Liver (tissue), 8 donors: ENCODE measurements at regions not wholly inside any gene's neighbourhood (a gene's known extent, or its start where the extent isn't known, plus 50 kb on each side); places are given as distances from the start of the nearest gene placed in this dataset.

Experiments used
- DNase-seq: peaks from one replicate; pipeline ENCODE4 v3.0.0-alpha.2; 2017; ENCODE audit warnings: low spot score
- H3K27ac ChIP-seq, 2 donors: one replicate each; pipeline ENCODE4 v1.7.0; 2013; ENCODE audit warnings: inconsistent platforms in 2 of 2, low read length in 2 of 2, control low read depth in 1 of 2, low read depth in 1 of 2, mild to moderate bottlenecking in 1 of 2
- H3K27me3 ChIP-seq, 4 donors: one replicate each; pipeline versions ENCODE4 v1.6.1 to v1.7.0; 2013; ENCODE audit warnings: low read length in 3 of 4, inconsistent platforms in 1 of 4, mild to moderate bottlenecking in 1 of 4, moderate library complexity in 1 of 4; ENCODE audit not compliant: control insufficient read depth in 4 of 4, insufficient read depth in 4 of 4
- H3K36me3 ChIP-seq, 4 donors: one replicate each; pipeline versions ENCODE4 v1.6.1 to v1.7.0; 2013; ENCODE audit warnings: low read length in 3 of 4, mild to moderate bottlenecking in 3 of 4, low read depth in 1 of 4, moderate library complexity in 1 of 4; ENCODE audit not compliant: control insufficient read depth in 4 of 4, insufficient read depth in 3 of 4
- H3K4me1 ChIP-seq, 4 donors: one replicate each; pipeline versions ENCODE4 v1.6.1 to v1.7.0; 2013; ENCODE audit warnings: low read length in 3 of 4, mild to moderate bottlenecking in 3 of 4, moderate library complexity in 1 of 4; ENCODE audit not compliant: control insufficient read depth in 4 of 4, insufficient read depth in 4 of 4
- H3K4me3 ChIP-seq, 3 donors: one replicate each; pipeline versions ENCODE4 v1.6.1 to v1.7.0; 2013; ENCODE audit warnings: low read length in 3 of 3, control low read depth in 1 of 3, low read depth in 1 of 3, mild to moderate bottlenecking in 1 of 3
- H3K9ac ChIP-seq, 2 donors: one replicate each; pipeline ENCODE4 v1.7.0; 2013; ENCODE audit warnings: low read length in 2 of 2, mild to moderate bottlenecking in 2 of 2, moderate library complexity in 2 of 2, control low read depth in 1 of 2, low read depth in 1 of 2
- H3K9me3 ChIP-seq, 4 donors: one replicate each; pipeline versions ENCODE4 v1.6.1 to v1.7.0; 2013; ENCODE audit warnings: low read length in 3 of 4; ENCODE audit not compliant: control insufficient read depth in 4 of 4
- ATF3 ChIP-seq: IDR thresholded peaks from 2 replicates; pipeline ENCODE4 v1.6.1; 2016; ENCODE audit warnings: antibody characterized with exemption
- EGR1 ChIP-seq, 2 donors: IDR thresholded peaks; 2 replicates each; pipeline ENCODE4 v1.6.1; 2016 to 2018; ENCODE audit warnings: antibody characterized with exemption in 2 of 2, low read depth in 2 of 2
- FOXA1 ChIP-seq: IDR thresholded peaks from 2 replicates; pipeline ENCODE4 v1.6.1; 2016; ENCODE audit warnings: antibody characterized with exemption
- FOXA2 ChIP-seq: IDR thresholded peaks from 2 replicates; pipeline ENCODE4 v1.6.1; 2016; ENCODE audit warnings: antibody characterized with exemption
- GABPA ChIP-seq, 2 donors: IDR thresholded peaks in 1 of 2; conservative IDR thresholded peaks in 1 of 2; 2 replicates each; pipeline ENCODE4 v1.6.1; 2016; ENCODE audit warnings: antibody characterized with exemption in 2 of 2, mild to moderate bottlenecking in 1 of 2, moderate library complexity in 1 of 2
- HNF4A ChIP-seq, 2 donors: conservative IDR thresholded peaks; 2 replicates each; pipeline ENCODE4 v1.6.1; 2016; ENCODE audit warnings: antibody characterized with exemption in 2 of 2, mild to moderate bottlenecking in 2 of 2
- HNF4G ChIP-seq: IDR thresholded peaks from 2 replicates; pipeline ENCODE4 v1.6.1; 2016; ENCODE audit warnings: antibody characterized with exemption
- JUND ChIP-seq, 2 donors: IDR thresholded peaks; 2 replicates each; pipeline ENCODE4 v1.6.1; 2016; ENCODE audit warnings: antibody characterized with exemption in 2 of 2
- NR2F2 ChIP-seq: IDR thresholded peaks from 2 replicates; pipeline ENCODE4 v1.6.1; 2016; ENCODE audit warnings: antibody characterized with exemption
- RAD21 ChIP-seq, 2 donors: IDR thresholded peaks; 2 replicates each; pipeline ENCODE4 v1.6.1; 2016; ENCODE audit warnings: antibody characterized with exemption in 2 of 2, mild to moderate bottlenecking in 2 of 2
- REST ChIP-seq: IDR thresholded peaks from 2 replicates; pipeline ENCODE4 v1.6.1; 2016; ENCODE audit warnings: antibody characterized with exemption, mild to moderate bottlenecking
- RXRA ChIP-seq, 2 donors: IDR thresholded peaks; 2 replicates each; pipeline ENCODE4 v1.6.1; 2017 to 2018; ENCODE audit warnings: antibody characterized with exemption in 2 of 2, mild to moderate bottlenecking in 1 of 2
- SP1 ChIP-seq: IDR thresholded peaks from 2 replicates; pipeline ENCODE4 v1.6.1; 2018; ENCODE audit warnings: antibody characterized with exemption, mild to moderate bottlenecking
- TAF1 ChIP-seq: conservative IDR thresholded peaks from 2 replicates; pipeline ENCODE4 v1.6.1; 2016; ENCODE audit warnings: antibody characterized with exemption, mild to moderate bottlenecking
- YY1 ChIP-seq: IDR thresholded peaks from 2 replicates; pipeline ENCODE4 v1.6.1; 2016; ENCODE audit warnings: antibody characterized with exemption, mild to moderate bottlenecking
- ZBTB33 ChIP-seq: IDR thresholded peaks from 2 replicates; pipeline ENCODE4 v1.6.1; 2016; ENCODE audit warnings: antibody characterized with exemption
- WGBS: extraction: QIAGEN DNeasy Blood & Tissue Kit; methylation state at CpG from one replicate; pipeline ENCODE4 v1.1.7; 2013; 5-methylcytosine and 5-hydroxymethylcytosine counted together
- TF ChIP-seq, protein P1 (sequence below): fragments of 150-350 bp; IDR thresholded peaks from 2 replicates; pipeline ENCODE4 v1.5.1; 2017; ENCODE audit warnings: improper control_type of control experiment, low read depth, low read length; ENCODE audit not compliant: missing input control
- TF ChIP-seq, protein P2 (sequence below): IDR thresholded peaks from 2 replicates; pipeline ENCODE4 v1.6.1; 2016; ENCODE audit warnings: antibody characterized with exemption
- donor health status: healthy.
- donor health status: healthy.
- donor health status: healthy.
- donor health status: healthy.
- donor health status: healthy.

DNA sequence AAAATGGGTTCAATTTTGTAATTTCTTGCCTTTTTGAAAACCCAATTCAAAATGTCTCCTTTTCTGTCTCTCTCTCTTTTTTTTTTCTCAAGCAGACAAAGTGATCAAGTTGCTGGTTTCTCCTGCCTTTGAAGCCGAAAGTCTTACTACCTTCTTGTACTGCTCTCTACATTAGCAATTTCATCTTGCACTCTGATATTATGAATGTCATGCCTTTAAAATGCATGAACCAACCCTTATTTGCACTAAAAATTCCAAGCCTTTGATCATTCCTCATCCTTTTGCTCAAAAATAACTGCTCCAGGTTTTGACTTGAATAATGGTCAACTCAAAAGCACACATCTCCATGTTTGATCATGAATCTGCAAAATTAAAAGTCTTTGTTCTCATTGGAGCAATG lies 125.2 kb downstream of the CETN3 start (continued):
- TF ChIP-seq RAD21 (IDR thresholded peaks at IDR 0.05) = no peak
- no peak for TF ChIP-seq SP1
- no peak for TF ChIP-seq ATF3

GRCh38 chr5:90279091-90279490 lies 130.5 kb downstream of the CETN3 start:
- WGBS = 85% methylated on average over 3 of the region's 3 CpGs
- Histone ChIP-seq H3K27me3 (peaks cover 0 to 2% (median 0%) of the 10 kb centered on the region in 4 donors), H3K27ac (no peak overlapping the region), H3K4me1 (no peaks in the 10 kb centered on the region), H3K4me3 (no peak overlapping the region), H3K9me3 (no peaks in the 10 kb centered on the region), H3K9ac (no peak overlapping the region), H3K36me3 (no peaks in the 10 kb centered on the region)
- TF ChIP-seq SP1 (no peak), GABPA (IDR thresholded peaks at IDR 0.05 in 1 of 2, conservative IDR thresholded peaks at IDR 0.05 in 1 of 2) (no peak), ZBTB33 (no peak), NR2F2 (no peak), EGR1 (IDR thresholded peaks at IDR 0.05; ENCODE audit: low read depth in 2 of 2) (no peak), HNF4G (no peak), FOXA2 (no peak), REST (no peak), JUND (IDR thresholded peaks at IDR 0.05) (no peak), ATF3 (no peak), HNF4A (conservative IDR thresholded peaks at IDR 0.05) (no peak), TAF1 (no peak), YY1 (no peak), FOXA1 (no peak), RAD21 (IDR thresholded peaks at IDR 0.05) (no peak), RXRA (IDR thresholded peaks at IDR 0.05) (no peak)
- TF ChIP-seq, protein P1, sequence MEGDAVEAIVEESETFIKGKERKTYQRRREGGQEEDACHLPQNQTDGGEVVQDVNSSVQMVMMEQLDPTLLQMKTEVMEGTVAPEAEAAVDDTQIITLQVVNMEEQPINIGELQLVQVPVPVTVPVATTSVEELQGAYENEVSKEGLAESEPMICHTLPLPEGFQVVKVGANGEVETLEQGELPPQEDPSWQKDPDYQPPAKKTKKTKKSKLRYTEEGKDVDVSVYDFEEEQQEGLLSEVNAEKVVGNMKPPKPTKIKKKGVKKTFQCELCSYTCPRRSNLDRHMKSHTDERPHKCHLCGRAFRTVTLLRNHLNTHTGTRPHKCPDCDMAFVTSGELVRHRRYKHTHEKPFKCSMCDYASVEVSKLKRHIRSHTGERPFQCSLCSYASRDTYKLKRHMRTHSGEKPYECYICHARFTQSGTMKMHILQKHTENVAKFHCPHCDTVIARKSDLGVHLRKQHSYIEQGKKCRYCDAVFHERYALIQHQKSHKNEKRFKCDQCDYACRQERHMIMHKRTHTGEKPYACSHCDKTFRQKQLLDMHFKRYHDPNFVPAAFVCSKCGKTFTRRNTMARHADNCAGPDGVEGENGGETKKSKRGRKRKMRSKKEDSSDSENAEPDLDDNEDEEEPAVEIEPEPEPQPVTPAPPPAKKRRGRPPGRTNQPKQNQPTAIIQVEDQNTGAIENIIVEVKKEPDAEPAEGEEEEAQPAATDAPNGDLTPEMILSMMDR = no peak
- TF ChIP-seq, protein P2, sequence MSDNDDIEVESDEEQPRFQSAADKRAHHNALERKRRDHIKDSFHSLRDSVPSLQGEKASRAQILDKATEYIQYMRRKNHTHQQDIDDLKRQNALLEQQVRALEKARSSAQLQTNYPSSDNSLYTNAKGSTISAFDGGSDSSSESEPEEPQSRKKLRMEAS = no peak
- DNase-seq = no peak
